ENCODE measurements at regions not wholly inside any gene's neighbourhood (a gene's known extent, or its start where the extent isn't known, plus 50 kb on each side); places are given as distances from the start of the nearest gene placed in this dataset.

GRCh38 chr5:87069311-87069710, 198.4 kb upstream of the RASA1 start:
- no peak for DNase-seq

DNA sequence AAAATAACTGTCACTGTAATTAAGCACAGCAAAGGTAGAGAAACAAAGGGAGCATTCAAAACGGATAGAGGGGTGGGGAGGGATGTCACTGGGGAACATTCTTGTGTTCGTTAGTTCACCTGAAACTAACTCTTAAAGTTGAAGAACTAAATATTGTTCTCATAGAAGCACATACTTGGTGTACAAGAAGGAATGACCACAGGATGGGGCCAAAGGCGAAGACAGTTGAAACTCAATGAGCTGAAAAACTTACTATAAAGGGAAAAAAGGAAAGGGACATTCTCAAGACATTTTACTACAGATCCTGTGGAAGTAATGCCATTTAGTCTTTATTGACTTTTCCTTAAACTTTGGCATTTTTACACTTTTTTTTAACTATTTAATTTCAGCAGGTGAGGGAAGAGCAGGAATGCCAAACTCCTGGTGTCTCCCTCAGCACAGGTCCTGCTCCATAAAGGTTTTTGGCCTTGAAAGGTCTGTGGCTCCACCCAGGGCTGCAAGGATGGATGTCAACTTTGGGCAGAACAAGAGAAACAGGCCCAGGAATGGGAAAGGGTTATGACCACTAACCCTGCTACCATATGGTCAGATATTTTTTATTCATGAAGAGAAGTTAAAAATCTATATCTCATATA, 197.6 kb upstream of the RASA1 start:
- peak; percentile 29 for DNase-seq

DNA sequence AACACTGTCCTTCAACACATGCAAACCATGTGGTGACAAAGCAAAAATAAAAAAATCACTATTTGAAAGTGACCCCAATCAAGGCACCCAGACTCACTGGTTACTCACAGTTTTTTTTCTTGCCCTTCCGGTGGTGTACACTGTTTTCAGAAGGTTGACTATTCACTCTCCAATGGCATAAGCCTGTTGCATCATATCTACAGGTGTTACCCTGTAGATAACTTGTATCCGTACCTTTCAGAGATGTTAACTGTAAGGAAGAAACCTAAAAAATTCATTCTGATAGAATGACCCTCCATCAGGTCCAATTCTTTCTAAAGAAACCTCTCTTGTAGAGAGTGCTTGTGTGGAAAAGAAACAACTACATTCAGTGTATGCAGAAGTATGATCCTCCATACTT, 193.6 kb upstream of the RASA1 start:
- no peak for DNase-seq

DNA sequence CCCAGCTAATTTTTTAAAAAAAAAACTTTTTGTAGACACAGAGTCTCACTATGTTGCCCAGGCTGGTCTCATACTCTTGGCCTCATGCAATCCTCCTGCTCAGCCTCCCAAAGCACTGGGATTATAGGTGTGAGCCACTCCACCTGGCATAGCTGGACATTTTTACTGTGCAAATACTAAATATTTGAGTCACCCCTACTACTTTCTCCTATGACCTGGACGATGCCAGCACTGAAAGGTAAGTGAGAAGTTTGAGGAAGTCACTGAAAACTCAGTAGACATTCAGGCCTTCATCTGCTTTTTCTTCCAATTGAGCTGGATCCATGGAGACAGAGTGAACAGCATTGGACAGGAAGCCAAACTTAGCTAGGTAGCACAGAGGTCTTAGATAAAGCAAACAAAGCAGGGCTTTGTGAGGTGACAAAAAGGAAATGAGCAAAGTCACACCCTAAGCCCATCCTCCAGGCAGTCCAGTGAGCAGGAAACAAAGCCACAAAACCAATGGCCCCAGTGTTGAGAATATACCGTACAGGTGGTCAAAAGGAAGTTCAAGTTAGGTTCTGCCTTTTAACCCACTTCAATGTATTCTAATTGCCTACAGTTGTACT, 192.6 kb upstream of the RASA1 start:
- no peak for DNase-seq

- DNase-seq = no peak
Observed at GRCh38 chr5:87076411-87076810, 191.3 kb upstream of the RASA1 start.

DNA sequence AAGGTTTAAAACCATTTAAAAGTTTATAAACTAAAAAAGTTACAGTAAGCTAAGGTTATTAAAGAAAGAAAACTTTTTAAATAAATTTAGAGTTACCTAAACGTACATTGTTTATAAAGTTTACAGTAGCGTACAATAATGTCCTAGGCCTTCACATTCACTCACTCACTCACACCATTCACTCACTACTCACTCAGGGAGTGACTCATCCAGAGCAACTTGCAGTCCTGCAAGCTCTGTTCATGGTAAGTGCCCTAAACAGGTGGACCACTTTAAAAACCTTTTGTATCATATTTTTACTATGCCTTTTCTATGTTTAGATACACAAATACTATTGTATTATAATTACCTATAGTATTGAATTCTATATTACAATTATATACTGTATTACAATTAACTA, 190.8 kb upstream of the RASA1 start:
- DNase-seq = no peak

DNA sequence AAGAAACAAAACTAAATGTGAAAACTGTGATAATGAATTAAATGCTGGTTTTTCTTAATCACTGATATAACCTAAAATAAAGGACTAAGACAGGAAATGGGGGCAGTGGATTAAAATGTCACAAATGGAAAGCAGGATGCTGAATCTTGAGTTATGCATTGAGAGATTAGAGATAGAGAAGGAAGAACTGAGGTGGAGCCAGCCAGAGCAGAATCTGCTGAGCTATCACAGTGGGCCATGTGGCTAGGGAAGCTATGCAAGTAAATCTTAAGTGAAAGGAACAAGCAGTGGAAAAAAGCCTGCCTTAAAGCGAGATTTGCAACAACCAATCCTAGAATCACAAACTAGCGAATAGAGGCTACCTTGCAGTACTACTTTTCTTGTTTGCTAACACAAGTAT, 188.5 kb upstream of the RASA1 start:
- DNase-seq = no peak

- no peak for DNase-seq
Observed at GRCh38 chr5:87081016-87081415, 186.7 kb upstream of the RASA1 start.

GRCh38 chr5:87081511-87082372, 185.9 kb upstream of the RASA1 start:
- DNase-seq = no peak

GRCh38 chr5:87094347-87094746, 173.3 kb upstream of the RASA1 start:
- no peak for DNase-seq

- DNase-seq = no peak
Observed at GRCh38 chr5:87094833-87095232, 172.8 kb upstream of the RASA1 start.

DNA sequence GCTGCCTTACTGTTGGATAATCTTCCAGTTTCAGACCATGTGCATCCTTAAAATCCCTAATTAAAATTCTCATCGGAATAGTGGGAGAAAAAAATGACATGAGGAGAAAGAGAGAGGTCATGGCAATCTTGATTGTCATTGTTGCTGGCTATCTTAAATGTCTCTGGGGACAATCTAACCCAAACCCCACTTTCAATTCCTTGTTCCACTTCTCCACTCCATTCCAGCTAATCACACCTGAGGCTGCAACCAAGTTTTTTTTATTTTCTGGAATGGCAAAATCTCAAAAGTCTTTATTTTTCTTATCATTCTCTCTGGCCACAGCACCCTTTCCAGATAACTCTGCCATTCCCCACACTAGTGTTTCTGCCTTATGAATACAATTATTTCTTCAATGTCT, 171.9 kb upstream of the RASA1 start:
- DNase-seq = no peak

GRCh38 chr5:87097664-87098063, 170.0 kb upstream of the RASA1 start:
- no peak for DNase-seq

DNA sequence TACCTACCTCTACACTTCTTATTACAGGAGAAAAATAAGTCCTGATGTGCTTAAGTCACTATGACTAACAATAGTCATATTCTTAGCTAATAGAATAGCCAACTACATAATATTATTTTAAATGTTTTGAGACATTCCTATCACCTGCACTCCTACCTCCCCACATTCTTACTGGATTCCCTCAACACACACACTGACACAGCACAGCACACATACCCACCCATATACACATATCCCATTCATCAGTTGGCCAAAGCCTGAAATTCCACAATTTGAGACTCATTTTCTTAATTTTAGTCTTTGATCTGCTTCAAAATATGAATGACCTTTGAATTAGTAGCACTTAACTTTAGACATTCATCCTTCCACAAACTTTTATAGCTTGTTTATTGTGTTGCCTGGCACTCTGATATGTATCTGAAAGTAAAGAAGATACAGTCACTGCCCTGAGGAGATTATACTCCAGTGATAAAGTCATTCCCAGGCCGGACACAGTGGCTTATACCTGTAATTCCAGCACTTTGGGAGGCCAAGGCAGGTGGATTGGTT, 168.3 kb upstream of the RASA1 start:
- DNase-seq = no peak

- DNase-seq = no peak
Observed at GRCh38 chr5:87099968-87100367, 167.7 kb upstream of the RASA1 start.

DNA sequence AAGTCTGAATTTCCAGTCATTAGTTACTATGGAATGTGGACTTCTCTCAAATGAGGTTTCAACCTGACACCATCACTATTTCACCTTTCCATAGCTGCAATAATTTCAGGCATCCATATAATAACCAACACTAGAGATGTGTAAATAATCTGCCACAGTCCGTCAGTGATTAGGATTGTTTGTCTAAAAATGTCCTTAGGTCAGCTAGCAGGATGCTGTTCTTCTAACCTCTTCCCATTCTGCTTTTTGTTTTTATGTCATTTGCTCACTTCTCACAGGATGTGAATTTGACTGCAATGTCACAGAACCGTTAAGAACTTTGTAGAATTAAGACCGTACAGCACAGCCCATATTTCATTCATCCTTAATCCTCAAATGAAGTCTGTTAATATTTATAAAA, 166.4 kb upstream of the RASA1 start:
- no peak for DNase-seq

- DNase-seq = no peak
Observed at GRCh38 chr5:87102841-87103240, 164.8 kb upstream of the RASA1 start.

- DNase-seq = no peak
Observed at GRCh38 chr5:87103616-87104287, 163.9 kb upstream of the RASA1 start.

DNA sequence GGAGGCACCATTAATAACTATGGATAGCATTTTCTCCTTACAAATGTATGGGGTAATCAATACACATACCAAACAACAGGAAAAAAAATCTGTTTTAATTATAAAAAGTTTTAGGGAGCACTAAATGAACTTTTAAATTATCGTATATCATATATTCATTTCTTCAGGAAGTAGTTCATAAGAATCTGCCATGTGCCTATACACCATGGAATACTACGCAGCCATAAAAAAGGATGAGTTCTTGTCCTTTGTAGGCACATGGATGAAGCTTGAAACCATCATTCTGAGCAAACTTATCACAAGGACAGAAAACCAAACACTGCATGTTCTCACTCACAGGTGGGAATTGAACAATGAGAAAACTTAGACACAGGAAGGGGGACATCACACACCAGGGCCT, 162.1 kb upstream of the RASA1 start:
- DNase-seq = no peak

GRCh38 chr5:87109746-87110145, 157.9 kb upstream of the RASA1 start:
- no peak for DNase-seq

GRCh38 chr5:87110721-87111120, 157.0 kb upstream of the RASA1 start:
- DNase-seq = no peak

DNA sequence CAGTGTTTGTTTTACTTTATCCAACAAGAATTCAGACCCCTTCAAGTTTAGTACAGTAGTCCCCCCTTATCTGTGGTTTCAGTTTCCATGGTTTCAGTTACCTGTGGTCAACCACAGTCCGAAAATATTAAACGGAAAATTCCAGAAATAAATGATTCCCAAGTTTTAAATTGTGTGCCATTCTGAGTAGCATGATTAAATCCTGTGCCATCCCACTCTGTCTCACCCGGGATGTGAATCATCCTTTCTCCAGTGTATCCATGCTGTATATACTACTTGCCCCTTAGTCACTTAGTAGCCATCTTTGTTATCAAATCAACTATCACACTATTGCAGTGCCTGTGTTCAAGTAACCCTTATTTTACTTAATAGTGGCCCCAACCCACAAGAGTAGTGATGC, 153.8 kb upstream of the RASA1 start:
- DNase-seq = no peak

- DNase-seq = no peak
Observed at GRCh38 chr5:87114631-87115030, 153.1 kb upstream of the RASA1 start.
